Dermis microvascular lymphatic vessel endothelial cell (primary cell): ENCODE measurements at regions not wholly inside any gene's neighbourhood (a gene's known extent, or its start where the extent isn't known, plus 50 kb on each side); places are given as distances from the start of the nearest gene placed in this dataset.
"Not testable (repeated sequence)": the region's sequence is repeated elsewhere in the genome, so short reads cannot be mapped to it uniquely, and the experiment has no call there.

Experiments used
- DNase-seq, 2 donors: peaks; one replicate each; pipeline versions ENCODE4 v3.0.0 to v3.0.0-alpha.2; 2010; ENCODE audit warnings: low read depth in 2 of 2

- DNase-seq, result peak in 1 of 2 donors; percentile 74
Measured at GRCh38 chr6:17012421-17013225, 89.2 kb upstream of the STMND1 start.

GRCh38 chr6:17011985-17012384 lies 89.9 kb upstream of the STMND1 start:
- no peak for DNase-seq

- no peak for DNase-seq
Measured at GRCh38 chr6:17007749-17008148, 94.1 kb upstream of the STMND1 start.

DNA sequence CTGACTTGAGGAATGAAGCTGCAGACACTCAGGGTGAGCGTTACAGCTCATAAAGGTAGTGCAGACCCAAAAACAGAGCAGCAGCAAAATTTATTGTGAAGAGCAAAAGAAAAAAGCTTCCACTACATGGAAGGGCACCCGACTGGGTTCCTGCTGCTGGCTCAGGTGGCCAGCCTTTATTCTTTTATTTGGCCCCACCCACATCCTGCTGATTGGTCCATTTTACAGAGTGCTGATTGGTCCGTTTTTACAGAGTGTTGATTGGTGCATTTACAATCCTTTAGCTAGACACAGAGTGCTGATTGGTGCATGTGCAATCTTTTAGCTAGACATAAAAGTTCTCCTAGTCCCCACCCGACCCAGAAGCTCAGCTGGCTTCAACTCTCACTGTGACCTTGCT lies 95.3 kb upstream of the STMND1 start:
- no peak for DNase-seq

DNA sequence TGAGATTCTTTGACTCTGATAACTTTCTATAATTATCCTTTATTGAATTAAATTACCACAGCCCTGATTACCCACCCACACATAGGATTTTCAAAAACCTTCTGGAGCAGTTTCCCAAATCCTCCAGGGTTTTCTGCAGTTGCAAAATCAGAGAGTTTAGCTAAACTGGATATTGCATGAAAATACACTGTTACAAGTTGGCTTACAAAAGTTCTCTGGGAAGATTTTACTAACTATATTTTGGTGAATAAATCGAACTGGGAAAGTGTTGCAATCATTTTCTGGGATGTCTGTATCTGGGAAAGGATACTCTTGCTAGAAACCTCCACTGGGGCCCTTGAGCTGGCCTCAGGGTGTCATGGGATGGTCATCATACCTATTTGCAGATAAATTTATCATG lies 97.6 kb upstream of the STMND1 start:
- no peak for DNase-seq

DNA sequence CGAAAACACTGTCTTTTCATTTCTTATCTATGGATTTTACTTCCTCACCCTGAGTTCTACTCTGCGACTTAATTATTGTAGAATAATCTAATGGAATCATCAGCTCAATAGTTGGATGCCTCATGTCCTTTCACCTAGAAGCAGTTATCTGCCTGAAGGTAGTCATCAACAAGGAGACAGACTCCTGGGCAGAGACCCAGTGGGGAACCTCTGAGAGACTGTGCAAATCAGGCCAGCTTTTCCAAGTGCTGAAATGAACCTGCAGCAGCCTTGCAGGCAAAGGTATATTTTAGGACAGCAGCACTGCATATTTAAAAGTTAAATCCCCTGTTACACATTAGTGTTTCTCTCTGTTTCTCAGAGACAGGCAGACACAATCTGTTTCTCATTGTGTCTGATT lies 99.7 kb upstream of the STMND1 start:
- DNase-seq, result no peak

DNA sequence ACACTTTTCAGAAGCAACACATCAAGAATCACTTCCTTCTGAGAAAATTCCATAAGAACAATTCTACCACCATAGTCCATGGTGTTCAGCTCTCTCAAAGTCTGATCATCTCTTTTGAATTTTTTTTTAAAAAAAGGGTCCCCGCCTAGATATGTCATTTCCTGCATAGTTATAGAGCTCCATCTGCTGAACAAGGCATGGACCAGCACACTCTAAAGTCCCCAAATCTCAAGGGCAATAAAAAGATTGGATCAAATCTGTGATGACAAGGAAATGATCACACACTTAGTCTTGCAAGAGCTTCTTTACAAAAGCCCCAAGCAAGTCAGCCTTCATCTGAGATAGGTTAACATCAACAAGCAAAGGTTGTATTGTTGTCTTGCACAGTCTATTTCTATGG lies 100.7 kb upstream of the STMND1 start:
- DNase-seq, result no peak

DNA sequence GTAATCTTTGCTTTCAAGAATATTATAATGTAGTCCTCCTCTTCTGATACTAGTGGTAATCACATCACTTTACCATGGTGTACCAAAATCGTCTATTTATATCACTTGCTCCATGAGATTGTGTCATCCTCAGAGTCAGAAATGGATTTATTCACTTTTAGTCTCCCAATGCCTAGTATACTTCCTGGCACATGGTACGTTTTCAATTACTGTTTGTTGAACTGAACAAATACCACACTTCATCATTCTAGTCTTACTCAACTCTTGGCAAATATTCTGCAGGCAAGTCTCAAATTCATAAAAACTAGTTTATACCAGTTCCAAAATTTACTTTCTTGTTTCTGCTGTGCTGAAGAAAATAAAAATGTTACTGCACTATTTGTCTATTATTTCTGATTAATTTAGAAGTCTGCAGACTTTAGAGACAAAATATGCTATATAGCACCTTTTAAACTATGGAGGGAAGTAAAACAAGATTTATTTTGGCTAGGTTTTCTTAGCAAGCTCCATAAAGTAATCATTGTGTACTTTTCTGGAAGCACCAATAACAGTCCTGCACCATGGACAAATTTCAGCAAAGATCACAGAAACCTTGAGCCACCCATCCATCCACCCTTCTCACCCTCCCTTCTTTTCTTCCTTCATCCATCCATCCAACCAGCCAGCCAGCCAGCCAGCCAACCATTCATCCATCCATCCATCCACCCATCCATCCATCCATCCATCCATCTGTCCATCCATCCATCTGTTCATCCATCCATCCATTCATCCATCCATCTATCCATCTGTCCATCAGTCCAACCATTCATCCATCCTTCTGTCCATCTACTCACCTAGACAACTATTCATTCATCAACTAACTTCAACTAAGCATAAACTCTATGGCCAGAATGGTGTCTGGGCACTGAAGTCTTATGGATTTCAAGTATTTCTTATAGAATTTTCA lies 102.1 kb upstream of the STMND1 start:
- DNase-seq, result no peak

GRCh38 chr6:16998461-16998860 lies 103.4 kb upstream of the STMND1 start:
- DNase-seq, result no peak

DNA sequence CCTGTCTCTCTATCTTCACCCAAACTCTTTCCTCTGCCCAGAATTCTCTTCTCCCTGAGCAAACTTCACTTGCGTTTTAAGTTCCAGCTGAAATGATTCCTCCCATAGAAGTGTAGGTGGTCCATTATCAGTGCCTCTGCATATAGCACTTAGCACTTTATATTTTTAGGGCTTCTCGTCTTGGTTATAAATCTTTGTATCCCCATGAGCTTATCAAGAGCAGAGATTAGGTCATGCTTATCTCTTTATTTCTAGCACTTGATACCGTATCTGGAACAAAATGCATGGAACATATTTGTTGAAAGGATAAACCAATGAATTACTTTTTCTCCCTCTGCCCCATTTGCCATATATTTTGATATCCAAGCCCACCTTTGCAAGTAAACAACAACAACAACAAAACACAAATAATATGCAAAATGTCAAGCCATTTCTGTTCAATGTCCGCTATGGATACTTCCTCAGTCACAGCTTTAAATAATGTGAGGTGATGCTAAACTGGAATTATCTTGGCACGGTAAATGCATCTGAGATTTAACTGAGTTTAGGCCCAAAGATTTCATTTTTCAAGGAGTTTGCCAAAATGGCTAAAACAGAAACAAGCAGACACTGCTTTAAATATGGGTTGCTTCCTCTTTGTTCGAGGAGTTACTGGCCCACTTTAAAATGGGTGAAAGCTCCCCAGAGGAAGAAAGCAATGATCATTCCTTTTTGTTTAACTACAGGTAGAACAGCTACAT lies 106.2 kb upstream of the STMND1 start:
- DNase-seq, result no peak

GRCh38 chr6:16993396-16993795 lies 108.5 kb upstream of the STMND1 start:
- DNase-seq, result no peak

- DNase-seq, result no peak
Measured at GRCh38 chr6:16991981-16992629, 109.7 kb upstream of the STMND1 start.

DNA sequence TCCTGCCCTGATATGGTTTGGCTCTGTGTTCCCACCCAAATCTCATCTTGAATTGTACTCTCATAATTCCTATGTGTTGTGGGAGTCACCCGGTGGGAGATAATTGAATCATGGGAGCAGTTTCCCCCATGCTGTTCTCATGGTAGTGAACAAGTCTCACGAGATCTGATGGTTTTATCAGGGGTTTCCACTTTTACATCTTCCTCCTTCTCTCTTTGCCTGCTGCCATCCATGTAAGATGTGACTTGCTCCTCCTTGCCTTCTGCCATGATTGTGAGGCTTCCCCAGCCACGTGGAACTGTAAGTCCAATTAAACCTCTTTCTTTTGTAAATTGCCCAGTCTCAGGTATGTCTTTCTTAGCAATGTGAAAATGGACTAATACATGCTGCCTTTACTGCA lies 111.9 kb upstream of the STMND1 start:
- DNase-seq, result not testable (repeated sequence)

- no peak for DNase-seq
Measured at GRCh38 chr6:16989382-16989781, 112.5 kb upstream of the STMND1 start.

DNA sequence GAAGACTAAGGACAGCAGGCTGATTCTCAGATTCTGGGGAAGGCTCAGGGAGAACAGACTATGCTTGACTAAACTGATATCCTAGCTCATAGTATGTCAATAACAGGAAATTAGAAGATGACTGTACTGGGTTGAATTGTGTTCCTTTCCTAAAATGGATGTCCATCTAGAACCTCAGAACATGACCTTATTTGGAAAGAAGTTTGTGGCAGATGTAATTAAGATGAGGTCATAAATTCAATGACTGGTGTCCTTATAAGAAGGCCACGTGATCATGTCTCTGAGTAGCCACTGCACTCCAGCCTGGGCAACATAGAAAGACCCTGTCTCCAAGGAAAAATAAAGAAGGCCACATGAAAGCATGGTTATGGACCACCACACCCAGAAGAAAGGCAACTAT lies 113.9 kb upstream of the STMND1 start:
- DNase-seq, result no peak

DNA sequence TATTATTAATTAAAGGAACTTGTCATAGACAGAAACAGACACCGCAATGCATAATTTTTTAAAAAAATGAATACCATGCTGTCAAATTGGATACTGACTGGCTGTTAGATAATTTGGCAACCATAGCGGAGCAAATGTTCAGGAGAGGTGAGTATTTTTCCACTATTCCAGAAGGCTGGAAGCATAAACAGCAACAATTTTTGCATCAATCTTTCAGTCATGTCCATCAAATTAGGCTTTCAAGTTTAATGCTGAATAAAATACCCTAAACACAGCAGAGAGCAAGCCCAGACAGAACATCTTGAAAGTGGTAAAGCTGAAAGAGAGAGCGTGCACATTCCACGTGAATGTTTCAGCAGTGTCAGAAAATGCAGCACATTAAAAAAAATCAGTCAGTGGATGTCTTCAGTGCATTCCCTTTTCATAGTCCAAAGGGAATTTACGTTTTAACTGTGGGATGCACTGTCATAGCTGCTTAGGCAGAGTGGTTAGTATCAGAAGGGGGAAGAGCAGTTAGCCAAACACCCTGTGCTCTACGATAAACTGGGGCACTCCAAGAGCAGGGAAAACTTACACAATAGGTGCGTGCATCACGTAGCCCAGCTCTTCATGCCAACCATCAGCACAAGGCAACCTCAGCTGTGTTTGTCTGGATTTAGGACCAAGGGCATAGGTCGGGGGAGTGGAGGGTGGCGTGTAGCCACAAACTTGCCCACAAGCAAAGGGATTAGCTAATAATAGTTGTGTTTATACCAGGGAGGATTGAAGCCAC lies 116.2 kb upstream of the STMND1 start:
- DNase-seq, result no peak

DNA sequence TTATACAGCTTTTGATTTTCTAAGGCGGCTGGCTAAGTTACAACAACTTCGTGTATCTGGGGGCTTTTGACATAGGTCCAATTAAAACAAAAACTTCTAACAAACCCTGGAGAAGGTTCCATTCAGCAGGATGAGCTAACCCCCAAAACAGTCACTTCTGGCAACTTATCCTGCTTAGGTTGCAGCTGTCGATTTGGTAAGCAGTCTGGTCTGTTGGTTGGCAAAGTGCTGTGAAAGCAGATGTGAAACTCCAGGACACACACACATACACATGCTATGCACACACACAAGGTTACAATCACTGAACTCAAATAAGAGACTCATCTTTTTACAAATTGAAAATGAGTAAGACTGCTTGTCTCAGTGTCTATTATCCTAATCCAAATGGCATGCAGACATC lies 119.0 kb upstream of the STMND1 start:
- DNase-seq, result no peak

- no peak for DNase-seq
Measured at GRCh38 chr6:16979677-16980370, 122.0 kb upstream of the STMND1 start.

- no peak for DNase-seq
Measured at GRCh38 chr6:16978686-16979085, 123.2 kb upstream of the STMND1 start.
